ENCODE measurements at regions not wholly inside any gene's neighbourhood (a gene's known extent, or its start where the extent isn't known, plus 50 kb on each side); places are given as distances from the start of the nearest gene placed in this dataset.

DNA sequence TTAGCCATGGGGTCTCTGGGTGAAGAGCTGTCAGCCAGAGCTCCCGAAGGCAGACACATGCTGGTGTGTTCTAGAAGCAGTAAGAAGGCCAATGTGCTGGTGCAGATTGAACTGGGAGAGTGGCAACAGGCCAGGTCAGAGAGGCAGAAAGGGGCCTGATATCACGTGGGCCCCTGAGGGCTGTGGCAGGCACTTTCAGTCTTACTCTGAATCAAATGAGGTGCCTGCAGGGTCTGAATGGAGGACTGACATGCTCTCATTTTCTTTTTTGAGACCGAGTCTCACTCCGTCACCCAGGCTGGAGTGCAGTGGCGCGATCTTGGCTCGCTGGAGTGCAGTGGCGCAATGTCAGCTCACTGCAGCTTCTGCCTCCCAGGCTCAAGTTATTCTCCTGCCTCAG is 293.8 kb downstream of the ABCC12 start:
- H3K4me3 ChIP-seq (replicated peaks in 1 of 3; ENCODE audit: insufficient read depth in 1 of 3, low read depth in 2 of 3, low read length in 3 of 3), result no peak overlapping the region
- intact Hi-C loops (cut with micrococcal nuclease; ENCODE audit: unreplicated experiment) (no loop called here), in situ Hi-C loops (cut with HindIII; ENCODE audit: extremely low pct_ligation_motif_present, low pct_unique_long_range_greater_than_20kb) (no loop called here)
- no peak for TF ChIP-seq PHB2 (IDR thresholded peaks at IDR 0.05; ENCODE audit: partially characterized antibody)
- no peak for TF ChIP-seq SALL2 (CRISPR knock-in tag; IDR thresholded peaks at IDR 0.05)
- no peak for TF ChIP-seq ZNF101 (CRISPR knock-in tag; IDR thresholded peaks at IDR 0.05; ENCODE audit: borderline replicate concordance, low read depth)
- TF ChIP-seq ZBTB38 (CRISPR knock-in tag; IDR thresholded peaks at IDR 0.05), result no peak
- no peak for DNase-seq (ENCODE audit: low spot score)
- ChIA-PET CTCF (ENCODE audit: low intra/inter-chr PET ratio, low total read pairs) (no interaction called here), POLR2A (no interaction called here)
- H4K20me1 ChIP-seq (ENCODE audit: insufficient read depth, low read length), result no peaks in the 10 kb centered on the region
- no peak overlapping the region for H3K9ac ChIP-seq (ENCODE audit: insufficient read depth, low read depth, low read length)
- no TSS peak for BruUV-seq (replicated peaks)
- WGBS (ENCODE audit: low lambda C conversion rate), result 69% methylated on average over 8 of the region's 8 CpGs
- peaks cover 15% of the 10 kb centered on the region for H3K4me1 ChIP-seq (ENCODE audit: insufficient read depth, low read length)
- no peak for ATAC-seq
- H3K27me3 ChIP-seq (ENCODE audit: control insufficient read depth in 1 of 2, insufficient read depth in 2 of 2, low read length in 2 of 2), result peaks cover 0 to 15% of the 10 kb centered on the region in 2 experiments; a peak in 2 of 5 replicates
- H2AFZ ChIP-seq (ENCODE audit: low read length), result no peak overlapping the region
- no peaks in the 10 kb centered on the region for H3K36me3 ChIP-seq (replicated peaks in 1 of 2; ENCODE audit: control insufficient read depth in 1 of 2, insufficient read depth in 2 of 2, low read length in 2 of 2)
- H3K27ac ChIP-seq (ENCODE audit: extremely low read length, insufficient read depth, low read length), result no peak overlapping the region
- H3K79me2 ChIP-seq (ENCODE audit: insufficient read depth, low read length), result no peaks in the 10 kb centered on the region
- no peak for FAIRE-seq
- no peaks in the 10 kb centered on the region for H3K9me3 ChIP-seq (ENCODE audit: low read length)
- no peak overlapping the region for H3K4me2 ChIP-seq (ENCODE audit: low read depth, low read length)

DNA sequence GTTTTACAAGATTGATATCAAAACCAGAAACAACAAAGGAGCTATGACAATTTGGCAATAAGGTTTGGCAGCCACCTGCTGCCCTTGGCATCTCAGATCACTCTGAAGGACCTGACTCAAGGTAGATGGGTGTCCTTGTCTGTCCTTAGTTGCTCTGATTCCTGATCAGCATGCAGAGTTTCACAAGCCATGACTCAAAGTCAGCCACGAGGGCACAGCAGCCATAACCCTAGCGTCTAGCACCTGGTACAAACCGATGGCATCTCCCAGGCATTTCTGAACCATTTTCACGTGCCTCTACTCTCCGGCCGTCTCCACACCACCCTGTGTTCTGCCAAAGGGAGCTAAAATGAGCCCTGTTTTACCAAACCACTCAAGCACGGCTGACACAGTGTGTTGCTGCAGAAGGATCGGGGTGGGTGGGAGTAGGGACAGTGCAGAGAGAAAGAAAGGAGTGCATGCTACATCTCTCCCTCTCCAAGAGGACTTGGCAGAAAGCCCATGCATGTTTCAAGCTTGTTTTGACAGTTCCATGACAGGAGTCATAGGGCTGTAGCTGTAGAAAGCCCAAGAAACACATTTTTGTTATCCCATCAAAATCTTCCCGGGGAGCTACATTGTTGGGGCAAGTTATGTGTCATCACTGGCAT is 297.3 kb downstream of the ABCC12 start:
- H2AFZ ChIP-seq (ENCODE audit: low read length), result no peak overlapping the region
- CTCF ChIA-PET (ENCODE audit: low intra/inter-chr PET ratio, low total read pairs), result no interaction called here
- intact Hi-C loops (cut with micrococcal nuclease; ENCODE audit: unreplicated experiment) (no loop called here), in situ Hi-C loops (cut with HindIII; ENCODE audit: extremely low pct_ligation_motif_present, low pct_unique_long_range_greater_than_20kb) (no loop called here)
- no peak overlapping the region for H3K4me3 ChIP-seq (replicated peaks in 1 of 3; ENCODE audit: insufficient read depth in 1 of 3, low read depth in 2 of 3, low read length in 3 of 3)
- FAIRE-seq, result no peak
- TF ChIP-seq TFAP4 (IDR thresholded peaks at IDR 0.05; ENCODE audit: borderline replicate concordance, low read depth) (no peak), ZNF354B (CRISPR knock-in tag; IDR thresholded peaks at IDR 0.05) (no peak), BCL3 (CRISPR knock-in tag; IDR thresholded peaks at IDR 0.05) (no peak), ZNF841 (CRISPR knock-in tag; IDR thresholded peaks at IDR 0.05; ENCODE audit: borderline replicate concordance) (no peak), FOXA1 (IDR thresholded peaks at IDR 0.05) (no peak), FOXA1 (CRISPR knock-in tag; IDR thresholded peaks at IDR 0.05) (no peak), ZNF761 (CRISPR knock-in tag; conservative IDR thresholded peaks at IDR 0.05) (no peak), POLR2AphosphoS2 (IDR thresholded peaks at IDR 0.05; ENCODE audit: low read depth, low read length) (no peak)
- TF ChIP-seq, protein P1, sequence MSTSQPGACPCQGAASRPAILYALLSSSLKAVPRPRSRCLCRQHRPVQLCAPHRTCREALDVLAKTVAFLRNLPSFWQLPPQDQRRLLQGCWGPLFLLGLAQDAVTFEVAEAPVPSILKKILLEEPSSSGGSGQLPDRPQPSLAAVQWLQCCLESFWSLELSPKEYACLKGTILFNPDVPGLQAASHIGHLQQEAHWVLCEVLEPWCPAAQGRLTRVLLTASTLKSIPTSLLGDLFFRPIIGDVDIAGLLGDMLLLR (CRISPR knock-in tag; IDR thresholded peaks at IDR 0.05), result no peak
- H3K4me1 ChIP-seq (ENCODE audit: insufficient read depth, low read length), result no peaks in the 10 kb centered on the region
- no peak overlapping the region for H3K9ac ChIP-seq (ENCODE audit: insufficient read depth, low read depth, low read length)
- POLR2A ChIA-PET, result no interaction called here
- WGBS (ENCODE audit: low lambda C conversion rate), result 6% methylated on average over 9 of the region's 9 CpGs
- DNase-seq (ENCODE audit: low spot score), result no peak
- BruUV-seq (replicated peaks), result no TSS peak
- no peaks in the 10 kb centered on the region for H3K36me3 ChIP-seq (replicated peaks in 1 of 2; ENCODE audit: control insufficient read depth in 1 of 2, insufficient read depth in 2 of 2, low read length in 2 of 2)
- peaks cover 0 to 11% of the 10 kb centered on the region in 2 experiments; a peak in 1 of 5 replicates for H3K27me3 ChIP-seq (ENCODE audit: control insufficient read depth in 1 of 2, insufficient read depth in 2 of 2, low read length in 2 of 2)
- H3K4me2 ChIP-seq (ENCODE audit: low read depth, low read length), result no peak overlapping the region
- ATAC-seq, result 0 out of 3 replicates have a peak, but pooled peaks have one; percentile 21
- no peaks in the 10 kb centered on the region for H4K20me1 ChIP-seq (ENCODE audit: insufficient read depth, low read length)
- H3K27ac ChIP-seq (ENCODE audit: extremely low read length, insufficient read depth, low read length), result no peak overlapping the region
- no peaks in the 10 kb centered on the region for H3K79me2 ChIP-seq (ENCODE audit: insufficient read depth, low read length)
- no peaks in the 10 kb centered on the region for H3K9me3 ChIP-seq (ENCODE audit: low read length)
